RWPE1 (cell line): ENCODE measurements at regions not wholly inside any gene's neighbourhood (a gene's known extent, or its start where the extent isn't known, plus 50 kb on each side); places are given as distances from the start of the nearest gene placed in this dataset.
A peak's percentile ranks its signal among the peaks of the same experiment; 100 is the strongest.

Source experiments
- CTCF ChIA-PET: fragments of 350-600 bp; sonication (Branson Sonifier 250); formaldehyde crosslinking; extraction: SDS; loops from one replicate; lab custom pipeline; 2021; lab: Yijun Ruan, JAX
- POLR2A ChIA-PET: fragments of 400-600 bp; formaldehyde crosslinking; extraction: SDS; loops from one replicate; lab custom pipeline; 2020; ENCODE audit warnings: antibody characterized with exemption; ENCODE audit not compliant: low non-redundant PET; lab: Yijun Ruan, JAX
- DNase-seq: peaks from one replicate; pipeline ENCODE4 v3.0.0; 2012; ENCODE audit warnings: low spot score
- H3K27ac ChIP-seq: fragments of 450-650 bp; 2 replicates; pipeline ENCODE4 v1.5.1; 2017
- CTCF ChIP-seq: fragments of 450-650 bp; conservative IDR thresholded peaks from 2 replicates; pipeline ENCODE4 v1.5.1; 2017; ENCODE audit warnings: low read depth, mild to moderate bottlenecking

- POLR2A ChIA-PET, result no interaction called here
- TF ChIP-seq CTCF, result 0 out of 2 replicates have a peak, but pooled peaks have one; percentile 17
- CTCF ChIA-PET, result interaction anchor here (0.5 to 0.7 kb wide), 3 partner anchors 17 to 268 kb away, joined by 3 to 4 read pairs (median 4); no protein-coding TSS in a partner anchor
- H3K27ac ChIP-seq, result peak overlapping the region; percentile 67
- DNase-seq, result no peak
Measured at GRCh38 chr6:104623052-104623690, 236.5 kb downstream of the HACE1 start.

GRCh38 chr6:104621396-104621795 is 238.3 kb downstream of the HACE1 start:
- no peak for TF ChIP-seq CTCF
- DNase-seq, result no peak
- no peak overlapping the region for H3K27ac ChIP-seq
- POLR2A ChIA-PET, result no interaction called here
- CTCF ChIA-PET, result no interaction called here

- no peak overlapping the region for H3K27ac ChIP-seq
- POLR2A ChIA-PET, result no interaction called here
- TF ChIP-seq CTCF, result no peak
- CTCF ChIA-PET, result interaction anchor here (0.6 kb wide), 1 partner anchor 192 kb away, joined by 3 read pairs; no protein-coding TSS in a partner anchor
- DNase-seq, result no peak
Measured at GRCh38 chr6:104617591-104617990, 242.1 kb downstream of the HACE1 start.

GRCh38 chr6:104614394-104614793 is 245.3 kb downstream of the HACE1 start:
- CTCF ChIA-PET, result no interaction called here
- no peak for TF ChIP-seq CTCF
- POLR2A ChIA-PET, result no interaction called here
- H3K27ac ChIP-seq, result no peak overlapping the region
- no peak for DNase-seq

GRCh38 chr6:104613416-104614001 is 246.2 kb downstream of the HACE1 start:
- no peak for DNase-seq
- no peak overlapping the region for H3K27ac ChIP-seq
- no peak for TF ChIP-seq CTCF
- CTCF ChIA-PET, result no interaction called here
- POLR2A ChIA-PET, result no interaction called here

- CTCF ChIA-PET, result no interaction called here
- DNase-seq, result no peak
- POLR2A ChIA-PET, result no interaction called here
- no peak for TF ChIP-seq CTCF
- no peak overlapping the region for H3K27ac ChIP-seq
Measured at GRCh38 chr6:104612541-104612940, 247.2 kb downstream of the HACE1 start.
